Endothelial cell of umbilical vein (primary cell): ENCODE measurements at regions not wholly inside any gene's neighbourhood (a gene's known extent, or its start where the extent isn't known, plus 50 kb on each side); places are given as distances from the start of the nearest gene placed in this dataset.

Experiments
- EZH2 ChIP-seq: IDR thresholded peaks from 2 replicates; pipeline ENCODE4 v1.6.1; 2012; ENCODE audit warnings: borderline replicate concordance, low read depth, mild to moderate bottlenecking, moderate library complexity, low read length, inconsistent platforms; ENCODE audit not compliant: severe bottlenecking
- FOS ChIP-seq: IDR thresholded peaks from 2 replicates; pipeline ENCODE4 v1.6.1; 2011; ENCODE audit warnings: mild to moderate bottlenecking, low read length, moderate library complexity, borderline replicate concordance; ENCODE audit not compliant: insufficient read depth
- GATA2 ChIP-seq: IDR thresholded peaks from 2 replicates; pipeline ENCODE4 v1.7.0; 2011; ENCODE audit warnings: low read depth, mild to moderate bottlenecking, moderate library complexity, mixed read lengths, low read length; ENCODE audit not compliant: insufficient read length, insufficient read depth
- JUN ChIP-seq: IDR thresholded peaks from 2 replicates; pipeline ENCODE4 v1.6.1; 2011; ENCODE audit warnings: borderline replicate concordance, low read depth; ENCODE audit not compliant: insufficient read length, insufficient read depth
- POLR2A ChIP-seq: IDR thresholded peaks from 2 replicates; pipeline ENCODE4 v1.6.1; 2012; ENCODE audit warnings: low read depth, mild to moderate bottlenecking, control low read depth, low read length
- POLR2AphosphoS5 ChIP-seq: IDR thresholded peaks from 2 replicates; pipeline ENCODE4 v1.6.1; 2012; ENCODE audit warnings: low read depth, mild to moderate bottlenecking, control low read depth, low read length, moderate library complexity; ENCODE audit not compliant: insufficient read depth
- TF ChIP-seq, protein P1 (sequence below): IDR thresholded peaks from 2 replicates; pipeline ENCODE4 v1.6.1; 2011; ENCODE audit not compliant: insufficient read depth, insufficient read length
- TF ChIP-seq, protein P2 (sequence below), 2 donors: IDR thresholded peaks; 1 replicate in 1 of 2; 2 replicates in 1 of 2; pipeline ENCODE4 v1.5.1; 2011; ENCODE audit warnings: low read length in 2 of 2, mild to moderate bottlenecking in 2 of 2, moderate library complexity in 2 of 2, control low read depth in 1 of 2, inconsistent platforms in 1 of 2, low read depth in 1 of 2; ENCODE audit not compliant: insufficient read depth in 1 of 2; ENCODE audit errors: extremely low read depth in 1 of 2

GRCh38 chr4:94156826-94157225 lies 50.8 kb upstream of the SMARCAD1 start:
- TF ChIP-seq, protein P1, sequence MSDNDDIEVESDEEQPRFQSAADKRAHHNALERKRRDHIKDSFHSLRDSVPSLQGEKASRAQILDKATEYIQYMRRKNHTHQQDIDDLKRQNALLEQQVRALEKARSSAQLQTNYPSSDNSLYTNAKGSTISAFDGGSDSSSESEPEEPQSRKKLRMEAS: no peak
- TF ChIP-seq, protein P2, sequence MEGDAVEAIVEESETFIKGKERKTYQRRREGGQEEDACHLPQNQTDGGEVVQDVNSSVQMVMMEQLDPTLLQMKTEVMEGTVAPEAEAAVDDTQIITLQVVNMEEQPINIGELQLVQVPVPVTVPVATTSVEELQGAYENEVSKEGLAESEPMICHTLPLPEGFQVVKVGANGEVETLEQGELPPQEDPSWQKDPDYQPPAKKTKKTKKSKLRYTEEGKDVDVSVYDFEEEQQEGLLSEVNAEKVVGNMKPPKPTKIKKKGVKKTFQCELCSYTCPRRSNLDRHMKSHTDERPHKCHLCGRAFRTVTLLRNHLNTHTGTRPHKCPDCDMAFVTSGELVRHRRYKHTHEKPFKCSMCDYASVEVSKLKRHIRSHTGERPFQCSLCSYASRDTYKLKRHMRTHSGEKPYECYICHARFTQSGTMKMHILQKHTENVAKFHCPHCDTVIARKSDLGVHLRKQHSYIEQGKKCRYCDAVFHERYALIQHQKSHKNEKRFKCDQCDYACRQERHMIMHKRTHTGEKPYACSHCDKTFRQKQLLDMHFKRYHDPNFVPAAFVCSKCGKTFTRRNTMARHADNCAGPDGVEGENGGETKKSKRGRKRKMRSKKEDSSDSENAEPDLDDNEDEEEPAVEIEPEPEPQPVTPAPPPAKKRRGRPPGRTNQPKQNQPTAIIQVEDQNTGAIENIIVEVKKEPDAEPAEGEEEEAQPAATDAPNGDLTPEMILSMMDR (IDR thresholded peaks at IDR 0.05; ENCODE audit: extremely low read depth in 1 of 2, insufficient read depth in 1 of 2, low read depth in 1 of 2, low read length in 2 of 2): no peak
- no peak for TF ChIP-seq JUN
- TF ChIP-seq POLR2AphosphoS5: no peak
- TF ChIP-seq POLR2A: no peak
- no peak for TF ChIP-seq EZH2
- no peak for TF ChIP-seq FOS
- no peak for TF ChIP-seq GATA2
